ENCODE measurements at regions not wholly inside any gene's neighbourhood (a gene's known extent, or its start where the extent isn't known, plus 50 kb on each side); places are given as distances from the start of the nearest gene placed in this dataset.

DNA sequence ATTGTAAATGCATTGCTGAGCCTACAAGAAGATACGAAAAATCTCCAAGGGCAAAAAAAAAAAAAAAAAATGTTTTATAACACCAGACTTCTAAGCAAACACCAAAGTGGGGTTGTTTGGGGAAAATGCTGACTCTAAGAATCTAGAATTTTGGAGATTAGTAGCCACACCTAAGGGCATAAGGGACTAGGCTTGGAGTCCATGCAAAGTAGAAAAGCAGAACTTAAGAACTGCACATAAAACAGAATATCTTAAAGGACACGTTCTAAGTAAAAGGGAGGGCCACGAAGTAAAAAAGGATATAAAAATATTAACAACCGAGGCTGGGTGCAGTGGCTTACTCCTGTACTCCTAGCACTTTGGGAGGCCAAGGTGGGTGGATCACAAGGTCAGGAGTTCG lies 269.8 kb upstream of the AUTS2 start:
- TF ChIP-seq, protein P1, sequence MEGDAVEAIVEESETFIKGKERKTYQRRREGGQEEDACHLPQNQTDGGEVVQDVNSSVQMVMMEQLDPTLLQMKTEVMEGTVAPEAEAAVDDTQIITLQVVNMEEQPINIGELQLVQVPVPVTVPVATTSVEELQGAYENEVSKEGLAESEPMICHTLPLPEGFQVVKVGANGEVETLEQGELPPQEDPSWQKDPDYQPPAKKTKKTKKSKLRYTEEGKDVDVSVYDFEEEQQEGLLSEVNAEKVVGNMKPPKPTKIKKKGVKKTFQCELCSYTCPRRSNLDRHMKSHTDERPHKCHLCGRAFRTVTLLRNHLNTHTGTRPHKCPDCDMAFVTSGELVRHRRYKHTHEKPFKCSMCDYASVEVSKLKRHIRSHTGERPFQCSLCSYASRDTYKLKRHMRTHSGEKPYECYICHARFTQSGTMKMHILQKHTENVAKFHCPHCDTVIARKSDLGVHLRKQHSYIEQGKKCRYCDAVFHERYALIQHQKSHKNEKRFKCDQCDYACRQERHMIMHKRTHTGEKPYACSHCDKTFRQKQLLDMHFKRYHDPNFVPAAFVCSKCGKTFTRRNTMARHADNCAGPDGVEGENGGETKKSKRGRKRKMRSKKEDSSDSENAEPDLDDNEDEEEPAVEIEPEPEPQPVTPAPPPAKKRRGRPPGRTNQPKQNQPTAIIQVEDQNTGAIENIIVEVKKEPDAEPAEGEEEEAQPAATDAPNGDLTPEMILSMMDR (IDR thresholded peaks at IDR 0.05; ENCODE audit: low read length) = no peak
- no peak for TF ChIP-seq EZH2phosphoT487 (IDR thresholded peaks at IDR 0.05; ENCODE audit: low read length)
- no peak for TF ChIP-seq EZH2 (optimal IDR thresholded peaks at IDR 0.05; ENCODE audit: low read depth, low read length)
